ENCODE measurements at regions not wholly inside any gene's neighbourhood (a gene's known extent, or its start where the extent isn't known, plus 50 kb on each side); places are given as distances from the start of the nearest gene placed in this dataset.

DNA sequence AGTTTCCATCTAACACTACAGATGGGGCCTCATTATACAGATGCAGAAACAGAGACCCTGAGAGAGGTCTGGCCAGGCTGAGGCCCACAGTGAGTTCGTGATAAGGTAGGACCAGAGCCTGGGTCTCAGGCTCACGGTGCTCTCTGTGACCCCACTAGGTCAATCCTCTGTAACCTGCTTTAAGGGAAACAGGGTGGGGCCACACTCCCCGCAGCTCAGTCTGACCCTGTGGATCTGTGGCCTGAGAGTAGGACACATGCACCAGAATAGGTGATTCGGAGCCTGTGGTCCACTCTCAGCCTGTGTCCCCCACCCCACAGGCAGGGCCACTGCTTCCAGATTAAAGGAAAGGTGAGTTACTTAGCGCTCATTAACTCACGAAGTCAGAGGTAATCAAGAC lies 137.8 kb upstream of the FAM20C start:
- TF ChIP-seq, protein P1, sequence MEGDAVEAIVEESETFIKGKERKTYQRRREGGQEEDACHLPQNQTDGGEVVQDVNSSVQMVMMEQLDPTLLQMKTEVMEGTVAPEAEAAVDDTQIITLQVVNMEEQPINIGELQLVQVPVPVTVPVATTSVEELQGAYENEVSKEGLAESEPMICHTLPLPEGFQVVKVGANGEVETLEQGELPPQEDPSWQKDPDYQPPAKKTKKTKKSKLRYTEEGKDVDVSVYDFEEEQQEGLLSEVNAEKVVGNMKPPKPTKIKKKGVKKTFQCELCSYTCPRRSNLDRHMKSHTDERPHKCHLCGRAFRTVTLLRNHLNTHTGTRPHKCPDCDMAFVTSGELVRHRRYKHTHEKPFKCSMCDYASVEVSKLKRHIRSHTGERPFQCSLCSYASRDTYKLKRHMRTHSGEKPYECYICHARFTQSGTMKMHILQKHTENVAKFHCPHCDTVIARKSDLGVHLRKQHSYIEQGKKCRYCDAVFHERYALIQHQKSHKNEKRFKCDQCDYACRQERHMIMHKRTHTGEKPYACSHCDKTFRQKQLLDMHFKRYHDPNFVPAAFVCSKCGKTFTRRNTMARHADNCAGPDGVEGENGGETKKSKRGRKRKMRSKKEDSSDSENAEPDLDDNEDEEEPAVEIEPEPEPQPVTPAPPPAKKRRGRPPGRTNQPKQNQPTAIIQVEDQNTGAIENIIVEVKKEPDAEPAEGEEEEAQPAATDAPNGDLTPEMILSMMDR (IDR thresholded peaks at IDR 0.05; ENCODE audit: control extremely low read depth in 1 of 3, insufficient read depth in 1 of 3, low read depth in 1 of 3, low read length in 3 of 3): no peak
- TF ChIP-seq USF2 (IDR thresholded peaks at IDR 0.05; ENCODE audit: low read length) (no peak), SP2 (IDR thresholded peaks at IDR 0.05; ENCODE audit: low read length) (no peak), MAFK (IDR thresholded peaks at IDR 0.05; ENCODE audit: low read depth, low read length) (no peak), EZH2 (IDR thresholded peaks at IDR 0.05; ENCODE audit: low read depth, low read length, severe bottlenecking) (no peak), POLR2A (IDR thresholded peaks at IDR 0.05; ENCODE audit: control extremely low read depth in 1 of 2, low read depth in 2 of 2, low read length in 2 of 2) (no peak), RFX5 (IDR thresholded peaks at IDR 0.05; ENCODE audit: borderline replicate concordance, low read depth, low read length) (no peak)

All from H1 (cell line).